HEK293T (cell line): ENCODE measurements at regions not wholly inside any gene's neighbourhood (a gene's known extent, or its start where the extent isn't known, plus 50 kb on each side); places are given as distances from the start of the nearest gene placed in this dataset.
"Not testable (repeated sequence)": the region's sequence is repeated elsewhere in the genome, so short reads cannot be mapped to it uniquely, and the experiment has no call there.

ENCODE experiments used
- CTCF ChIA-PET: fragments of 350-600 bp; formaldehyde crosslinking; extraction: SDS; loops from one replicate; lab custom pipeline; 2021; ENCODE audit warnings: antibody characterized with exemption, inconsistent platforms; lab: Yijun Ruan, JAX
- POLR2A ChIA-PET: fragments of 350-600 bp; formaldehyde crosslinking; extraction: SDS; loops from one replicate; lab custom pipeline; 2020; ENCODE audit warnings: antibody characterized with exemption, inconsistent platforms; lab: Yijun Ruan, JAX
- DNase-seq: peaks from one replicate; pipeline ENCODE4 v3.0.0; 2012; ENCODE audit warnings: mixed read lengths; ENCODE audit errors: extremely low spot score
- ARNT ChIP-seq: fragments of 450-650 bp; IDR thresholded peaks from 2 replicates; pipeline ENCODE4 v1.6.1; 2017; ENCODE audit warnings: mild to moderate bottlenecking
- BHLHE40 ChIP-seq: fragments of 450-650 bp; IDR thresholded peaks from 2 replicates; pipeline ENCODE4 v1.6.1; 2016; ENCODE audit warnings: mild to moderate bottlenecking, moderate library complexity, borderline replicate concordance
- CTBP1 ChIP-seq: fragments of 450-650 bp; IDR thresholded peaks from 2 replicates; pipeline ENCODE4 v1.6.1; 2016; ENCODE audit warnings: borderline replicate concordance
- ELF4 ChIP-seq: fragments of 450-650 bp; IDR thresholded peaks from 2 replicates; pipeline ENCODE4 v1.6.1; 2017; ENCODE audit warnings: antibody characterized with exemption
- FOXA1 ChIP-seq: fragments of 450-650 bp; IDR thresholded peaks from 2 replicates; pipeline ENCODE4 v1.6.1; 2016; ENCODE audit warnings: mild to moderate bottlenecking
- FOXK2 ChIP-seq: fragments of 450-650 bp; IDR thresholded peaks from 2 replicates; pipeline ENCODE4 v1.6.1; 2016; ENCODE audit warnings: mild to moderate bottlenecking
- FOXM1 ChIP-seq: fragments of 450-650 bp; IDR thresholded peaks from 2 replicates; pipeline ENCODE4 v1.6.1; 2017; ENCODE audit warnings: mild to moderate bottlenecking, borderline replicate concordance
- HDGF ChIP-seq: fragments of 450-650 bp; IDR thresholded peaks from 2 replicates; pipeline ENCODE4 v1.6.1; 2017; ENCODE audit warnings: antibody characterized with exemption, borderline replicate concordance
- L3MBTL2 ChIP-seq: fragments of 450-650 bp; conservative IDR thresholded peaks from 2 replicates; pipeline ENCODE4 v1.6.1; 2016; ENCODE audit warnings: mild to moderate bottlenecking
- LEF1 ChIP-seq: fragments of 450-650 bp; IDR thresholded peaks from 2 replicates; pipeline ENCODE4 v1.6.1; 2017; ENCODE audit warnings: mild to moderate bottlenecking, borderline replicate concordance
- NFRKB ChIP-seq: fragments of 450-650 bp; IDR thresholded peaks from 2 replicates; pipeline ENCODE4 v1.6.1; 2016; ENCODE audit warnings: mild to moderate bottlenecking, moderate library complexity
- PKNOX1 ChIP-seq: fragments of 450-650 bp; IDR thresholded peaks from 2 replicates; pipeline ENCODE4 v1.6.1; 2016
- SP1 ChIP-seq: fragments of 450-650 bp; IDR thresholded peaks from 2 replicates; pipeline ENCODE4 v1.6.1; 2017
- SUZ12 ChIP-seq: fragments of 450-650 bp; IDR thresholded peaks from 2 replicates; pipeline ENCODE4 v1.6.1; 2016; ENCODE audit warnings: mild to moderate bottlenecking
- TARDBP ChIP-seq: fragments of 450-650 bp; IDR thresholded peaks from 2 replicates; pipeline ENCODE4 v1.6.1; 2016
- ZNF384 ChIP-seq: fragments of 450-650 bp; IDR thresholded peaks from 2 replicates; pipeline ENCODE4 v1.6.1; 2016

GRCh38 chr3:186451371-186451770 lies 89.3 kb upstream of the DGKG start:
- ChIA-PET CTCF (no interaction called here), POLR2A (no interaction called here)
- DNase-seq = no peak
- no peak for TF ChIP-seq SP1
- no peak for TF ChIP-seq BHLHE40
- no peak for TF ChIP-seq HDGF
- no peak for TF ChIP-seq FOXA1
- TF ChIP-seq NFRKB = no peak
- TF ChIP-seq PKNOX1 = no peak
- TF ChIP-seq L3MBTL2 = no peak
- no peak for TF ChIP-seq TARDBP
- TF ChIP-seq ELF4 = no peak

DNA sequence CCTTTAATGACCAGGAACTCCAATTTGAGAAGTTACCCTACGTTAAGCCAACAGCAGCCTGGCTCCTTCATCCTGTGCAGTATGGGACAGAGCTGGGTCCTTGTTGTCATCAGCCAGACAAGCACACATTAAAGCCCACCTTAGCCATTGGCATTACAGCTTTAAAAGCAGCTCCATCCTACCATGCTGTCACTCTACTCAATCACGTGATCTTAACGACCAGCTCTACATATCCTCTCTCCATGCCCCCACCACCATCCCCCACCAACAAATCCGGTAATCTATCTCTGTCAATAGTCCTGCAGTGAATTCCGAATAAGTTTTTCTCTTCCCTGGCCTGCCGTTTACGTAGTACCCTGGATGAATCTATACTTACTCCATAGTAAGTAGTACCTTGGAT lies 82.9 kb upstream of the DGKG start:
- ChIA-PET CTCF (no interaction called here), POLR2A (no interaction called here)
- DNase-seq = no peak
- TF ChIP-seq ARNT (no peak), PKNOX1 (no peak), LEF1 (no peak), SUZ12 (no peak), CTBP1 (no peak), L3MBTL2 (no peak), ELF4 (no peak), BHLHE40 (no peak)

GRCh38 chr3:186444288-186444687 lies 82.3 kb upstream of the DGKG start:
- CTCF ChIA-PET = no interaction called here
- TF ChIP-seq BHLHE40 = no peak
- no peak for TF ChIP-seq NFRKB
- no peak for TF ChIP-seq ARNT
- TF ChIP-seq PKNOX1 = no peak
- no peak for TF ChIP-seq SP1
- no peak for TF ChIP-seq LEF1
- TF ChIP-seq FOXA1 = no peak
- TF ChIP-seq TARDBP = no peak
- TF ChIP-seq L3MBTL2 = no peak
- TF ChIP-seq HDGF = no peak
- TF ChIP-seq CTBP1 = no peak
- no peak for TF ChIP-seq FOXM1
- TF ChIP-seq SUZ12 = no peak
- TF ChIP-seq FOXK2 = no peak
- no peak for TF ChIP-seq ZNF384
- no peak for TF ChIP-seq ELF4
- POLR2A ChIA-PET = no interaction called here
- no peak for DNase-seq

DNA sequence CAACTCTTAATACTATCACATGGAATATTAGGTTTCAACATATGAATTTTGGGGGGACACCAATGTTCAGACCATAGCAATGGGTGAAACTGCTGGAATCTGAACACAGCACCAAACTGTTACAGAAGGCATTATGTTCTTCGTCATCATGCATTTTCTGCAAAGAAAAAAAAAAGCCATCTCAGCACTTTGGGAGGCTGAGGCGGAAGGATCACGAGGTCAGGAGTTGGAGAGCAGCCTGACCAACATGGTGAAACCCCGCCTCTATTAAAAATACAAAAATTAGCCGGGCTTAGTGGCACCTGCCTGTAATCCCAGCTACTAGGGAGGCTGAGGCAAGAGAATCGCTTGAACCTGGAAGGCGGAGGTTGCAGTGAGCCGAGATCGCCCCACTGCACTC lies 80.9 kb upstream of the DGKG start:
- CTCF ChIA-PET, DNase-seq, POLR2A ChIA-PET: not testable (repeated sequence)

GRCh38 chr3:186442162-186442561 lies 80.1 kb upstream of the DGKG start:
- CTCF ChIA-PET = no interaction called here
- POLR2A ChIA-PET = no interaction called here
- TF ChIP-seq NFRKB (no peak), FOXA1 (no peak)
- DNase-seq = no peak

DNA sequence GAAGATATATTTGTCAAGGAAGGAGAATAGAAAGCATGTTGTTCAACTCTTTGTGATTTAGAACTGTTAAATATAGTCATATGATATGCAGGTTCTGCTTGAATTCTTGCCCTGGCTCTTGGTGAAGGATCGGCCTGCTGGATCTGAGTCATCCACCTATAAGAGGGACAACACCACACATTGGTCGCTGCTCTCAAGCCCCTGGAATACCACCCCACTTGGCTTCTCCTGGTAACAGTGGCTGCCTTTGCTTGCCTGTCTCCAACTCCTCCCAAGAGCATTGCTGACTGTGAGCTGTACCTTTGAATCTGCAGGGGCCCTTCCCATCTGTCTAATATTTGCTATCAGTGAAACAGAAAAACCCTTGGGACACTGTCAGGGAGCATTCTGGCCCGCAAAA lies 78.9 kb upstream of the DGKG start:
- ChIA-PET CTCF (no interaction called here), POLR2A (no interaction called here)
- no peak for TF ChIP-seq PKNOX1
- TF ChIP-seq SP1 = no peak
- no peak for TF ChIP-seq TARDBP
- TF ChIP-seq SUZ12 = no peak
- no peak for TF ChIP-seq HDGF
- no peak for TF ChIP-seq ELF4
- TF ChIP-seq CTBP1 = no peak
- TF ChIP-seq FOXK2 = no peak
- TF ChIP-seq FOXM1 = no peak
- TF ChIP-seq BHLHE40 = no peak
- TF ChIP-seq FOXA1 = no peak
- no peak for TF ChIP-seq ARNT
- no peak for TF ChIP-seq ZNF384
- TF ChIP-seq LEF1 = no peak
- TF ChIP-seq L3MBTL2 = no peak
- TF ChIP-seq NFRKB = no peak
- no peak for DNase-seq
